DND-41 (cell line): ENCODE measurements at regions not wholly inside any gene's neighbourhood (a gene's known extent, or its start where the extent isn't known, plus 50 kb on each side); places are given as distances from the start of the nearest gene placed in this dataset.

Experiments used
- ATAC-seq: fragments of 200-7000 bp; cut with Tn5 transposase; 3 replicates; pipeline ENCODE4 v1.9.1; 2021; ENCODE audit warnings: low read depth; ENCODE audit not compliant: insufficient read depth
- DNase-seq: peaks from one replicate; pipeline ENCODE4 v3.0.0-alpha.2; 2020
- H2AFZ ChIP-seq: 2 replicates; pipeline ENCODE4 v1.6.0; 2012; ENCODE audit warnings: low read depth, low read length
- H3K27ac ChIP-seq: 2 replicates; pipeline ENCODE4 v1.5.1; 2012; ENCODE audit warnings: low read length, inconsistent platforms
- H3K27me3 ChIP-seq: fragments of 200-600 bp; sonication (generic); 2 replicates; pipeline ENCODE4 v1.6.0; 2012; ENCODE audit warnings: low read length, mild to moderate bottlenecking, inconsistent platforms; ENCODE audit not compliant: insufficient read depth, poor library complexity
- H3K36me3 ChIP-seq: 2 replicates; pipeline ENCODE4 v1.5.1; 2012; ENCODE audit warnings: low read length, inconsistent platforms; ENCODE audit not compliant: insufficient read depth
- H3K4me1 ChIP-seq: 2 replicates; pipeline ENCODE4 v1.5.1; 2012; ENCODE audit warnings: mild to moderate bottlenecking, low read length; ENCODE audit not compliant: insufficient read depth
- H3K4me2 ChIP-seq: 2 replicates; pipeline ENCODE4 v1.6.0; 2012; ENCODE audit warnings: mild to moderate bottlenecking, moderate library complexity, low read length, inconsistent platforms; ENCODE audit not compliant: insufficient read depth
- H3K4me3 ChIP-seq, 2 experiments: fragments of 200-600 bp in 1 of 2; shearing (Covaris generic) in 1 of 2; 2 replicates each; pipeline ENCODE4 v1.5.1; 2012 to 2016; ENCODE audit warnings: inconsistent platforms in 2 of 2, low read length in 2 of 2, mild to moderate bottlenecking in 2 of 2, low read depth in 1 of 2, moderate library complexity in 1 of 2
- H3K79me2 ChIP-seq: 2 replicates; pipeline ENCODE4 v1.6.0; 2012; ENCODE audit warnings: low read length, inconsistent platforms; ENCODE audit not compliant: insufficient read depth
- H3K9ac ChIP-seq: 2 replicates; pipeline ENCODE4 v1.6.0; 2012; ENCODE audit warnings: low read depth, mild to moderate bottlenecking, inconsistent platforms, low read length, moderate library complexity
- H3K9me3 ChIP-seq: 2 replicates; pipeline ENCODE4 v1.5.1; 2012; ENCODE audit warnings: low read length, moderate library complexity, mild to moderate bottlenecking, inconsistent platforms; ENCODE audit not compliant: insufficient read depth, severe bottlenecking
- H4K20me1 ChIP-seq: 2 replicates; pipeline ENCODE4 v1.6.0; 2012; ENCODE audit warnings: low read length; ENCODE audit not compliant: insufficient read depth
- CTCF ChIP-seq: IDR thresholded peaks from 2 replicates; pipeline ENCODE4 v1.5.1; 2012; ENCODE audit warnings: borderline replicate concordance, low read length, moderate library complexity, mild to moderate bottlenecking; ENCODE audit not compliant: poor library complexity, severe bottlenecking; ENCODE audit errors: extremely low read depth
- EZH2 ChIP-seq: IDR thresholded peaks from 3 replicates; pipeline ENCODE4 v1.6.1; 2012; ENCODE audit warnings: borderline replicate concordance, low read depth, mild to moderate bottlenecking, moderate library complexity, low read length, inconsistent platforms; ENCODE audit not compliant: severe bottlenecking

GRCh38 chr2:147487286-147487977 lies 357.4 kb upstream of the ACVR2A start:
- H2AFZ ChIP-seq, result no peak overlapping the region
- H3K27me3 ChIP-seq, result no peaks in the 10 kb centered on the region
- no peak for TF ChIP-seq EZH2
- TF ChIP-seq CTCF, result no peak
- H3K9ac ChIP-seq, result no peak overlapping the region
- no peak overlapping the region for H3K27ac ChIP-seq
- no peaks in the 10 kb centered on the region for H3K9me3 ChIP-seq
- ATAC-seq (no peak), DNase-seq (no peak)
- no peak overlapping the region for H3K4me3 ChIP-seq
- H4K20me1 ChIP-seq, result no peaks in the 10 kb centered on the region
- no peaks in the 10 kb centered on the region for H3K36me3 ChIP-seq
- H3K4me1 ChIP-seq, result peaks cover 42% of the 10 kb centered on the region
- no peaks in the 10 kb centered on the region for H3K79me2 ChIP-seq
- no peak overlapping the region for H3K4me2 ChIP-seq

- DNase-seq (no peak), ATAC-seq (no peak)
- TF ChIP-seq CTCF (no peak), EZH2 (no peak)
- H4K20me1 ChIP-seq, result no peaks in the 10 kb centered on the region
- no peak overlapping the region for H3K4me3 ChIP-seq
- H3K27ac ChIP-seq, result no peak overlapping the region
- H3K9ac ChIP-seq, result no peak overlapping the region
- H3K9me3 ChIP-seq, result no peaks in the 10 kb centered on the region
- H3K27me3 ChIP-seq, result no peaks in the 10 kb centered on the region
- H3K79me2 ChIP-seq, result no peaks in the 10 kb centered on the region
- no peaks in the 10 kb centered on the region for H3K36me3 ChIP-seq
- H3K4me1 ChIP-seq, result peaks cover 36% of the 10 kb centered on the region
- no peak overlapping the region for H2AFZ ChIP-seq
- H3K4me2 ChIP-seq, result no peak overlapping the region
Observed at GRCh38 chr2:147485210-147485851, 359.5 kb upstream of the ACVR2A start.

- no peak overlapping the region for H2AFZ ChIP-seq
- H3K4me1 ChIP-seq, result peaks cover 24% of the 10 kb centered on the region
- no peak overlapping the region for H3K4me3 ChIP-seq
- no peaks in the 10 kb centered on the region for H3K36me3 ChIP-seq
- DNase-seq (no peak), ATAC-seq (no peak)
- TF ChIP-seq CTCF, result no peak
- no peak for TF ChIP-seq EZH2
- no peaks in the 10 kb centered on the region for H3K9me3 ChIP-seq
- no peaks in the 10 kb centered on the region for H3K27me3 ChIP-seq
- H3K4me2 ChIP-seq, result no peak overlapping the region
- no peak overlapping the region for H3K9ac ChIP-seq
- no peaks in the 10 kb centered on the region for H4K20me1 ChIP-seq
- H3K27ac ChIP-seq, result no peak overlapping the region
- H3K79me2 ChIP-seq, result no peaks in the 10 kb centered on the region
Observed at GRCh38 chr2:147483911-147484310, 360.9 kb upstream of the ACVR2A start.
